HG03159 (cell line): ENCODE measurements at regions not wholly inside any gene's neighbourhood (a gene's known extent, or its start where the extent isn't known, plus 50 kb on each side); places are given as distances from the start of the nearest gene placed in this dataset.

Experiments used
- ATAC-seq: cut with Tn5 transposase; IDR thresholded peaks from one replicate; pipeline ENCODE4 v1.9.1; 2021; ENCODE audit warnings: mild to moderate bottlenecking, moderate library complexity; ENCODE audit not compliant: unreplicated experiment

- ATAC-seq = no peak
Measured at GRCh38 chr6:14250573-14250972, 133.0 kb downstream of the CD83 start.

GRCh38 chr6:14252271-14252850, 134.8 kb downstream of the CD83 start:
- no peak for ATAC-seq

GRCh38 chr6:14254505-14254904, 136.9 kb downstream of the CD83 start:
- peak; percentile 96 for ATAC-seq

- no peak for ATAC-seq
Measured at GRCh38 chr6:14255916-14256315, 138.3 kb downstream of the CD83 start.

GRCh38 chr6:14258117-14258516, 140.5 kb downstream of the CD83 start:
- no peak for ATAC-seq

- no peak for ATAC-seq
Measured at GRCh38 chr6:14258695-14259593, 141.4 kb downstream of the CD83 start.

GRCh38 chr6:14259594-14260152, 142.1 kb downstream of the CD83 start:
- no peak for ATAC-seq

GRCh38 chr6:14260839-14261238, 143.3 kb downstream of the CD83 start:
- no peak for ATAC-seq

- no peak for ATAC-seq
Measured at GRCh38 chr6:14263881-14264424, 146.4 kb downstream of the CD83 start.

- no peak for ATAC-seq
Measured at GRCh38 chr6:14265049-14266021, 147.8 kb downstream of the CD83 start.

- ATAC-seq = no peak
Measured at GRCh38 chr6:14266266-14266665, 148.7 kb downstream of the CD83 start.

GRCh38 chr6:14267885-14268660, 150.5 kb downstream of the CD83 start:
- ATAC-seq = no peak

GRCh38 chr6:14269436-14269835, 151.9 kb downstream of the CD83 start:
- ATAC-seq = no peak

- ATAC-seq = no peak
Measured at GRCh38 chr6:14270142-14270893, 152.7 kb downstream of the CD83 start.

GRCh38 chr6:14270925-14271788, 153.6 kb downstream of the CD83 start:
- ATAC-seq = no peak

GRCh38 chr6:14271789-14272736, 154.5 kb downstream of the CD83 start:
- ATAC-seq = no peak

- no peak for ATAC-seq
Measured at GRCh38 chr6:14272737-14273085, 155.1 kb downstream of the CD83 start.
